Sigmoid colon (tissue), 6 donors: ENCODE measurements at regions not wholly inside any gene's neighbourhood (a gene's known extent, or its start where the extent isn't known, plus 50 kb on each side); places are given as distances from the start of the nearest gene placed in this dataset.

Experiments
- DNase-seq: peaks from one replicate; pipeline ENCODE4 v3.0.0-alpha.2; 2019
- H3K27ac ChIP-seq, 4 donors: fragments of 200-600 bp; sonication (generic); one replicate each; pipeline ENCODE4 v1.5.1; 2016 to 2019; ENCODE audit warnings: mild to moderate bottlenecking in 1 of 4
- H3K27me3 ChIP-seq, 3 donors: fragments of 200-600 bp; sonication (generic); one replicate each; pipeline ENCODE4 v1.5.1; 2019; ENCODE audit warnings: mild to moderate bottlenecking in 1 of 3
- H3K36me3 ChIP-seq, 4 donors: fragments of 200-600 bp; sonication (generic); one replicate each; pipeline ENCODE4 v1.5.1; 2016 to 2019
- H3K4me1 ChIP-seq, 4 donors: fragments of 200-600 bp; sonication (generic); one replicate each; pipeline ENCODE4 v1.5.1; 2017 to 2019
- H3K4me3 ChIP-seq, 4 donors: fragments of 200-600 bp; sonication (generic); one replicate each; pipeline ENCODE4 v1.5.1; 2017 to 2019; ENCODE audit warnings: mild to moderate bottlenecking in 2 of 4, moderate library complexity in 1 of 4
- H3K9me3 ChIP-seq, 4 donors: fragments of 200-600 bp in 3 of 4; sonication (generic) in 3 of 4; one replicate each; pipeline versions ENCODE4 v1.5.1 to v1.6.1; 2013 to 2019
- CTCF ChIP-seq, 4 experiments: fragments of 450-650 bp in 3 of 4; fragments of 200-600 bp in 1 of 4; IDR thresholded peaks; one replicate each; pipeline ENCODE4 v1.5.1; 2016 to 2019; ENCODE audit warnings: antibody characterized with exemption in 4 of 4, mild to moderate bottlenecking in 3 of 4, moderate library complexity in 2 of 4
- EP300 ChIP-seq, 4 donors: sonication (generic); formaldehyde crosslinking; IDR thresholded peaks; one replicate each; pipeline ENCODE4 v1.6.1; 2017; ENCODE audit warnings: antibody characterized with exemption in 4 of 4
- POLR2A ChIP-seq, 2 donors: fragments of 450-650 bp; IDR thresholded peaks; one replicate each; pipeline ENCODE4 v1.6.1; 2016; ENCODE audit warnings: antibody characterized with exemption in 2 of 2, mild to moderate bottlenecking in 2 of 2, moderate library complexity in 2 of 2
- POLR2AphosphoS5 ChIP-seq, 4 donors: sonication (generic); formaldehyde crosslinking; IDR thresholded peaks; one replicate each; pipeline ENCODE4 v1.6.1; 2017; ENCODE audit warnings: antibody characterized with exemption in 4 of 4
- WGBS, 2 donors: extraction: QIAGEN DNeasy Blood & Tissue Kit; methylation state at CpG; one replicate each; pipeline ENCODE4 v1.1.7; 2013; 5-methylcytosine and 5-hydroxymethylcytosine counted together
- intact Hi-C: fragments of 100-400 bp; cut with DNase I; formaldehyde crosslinking; loops from one replicate; pipeline ENCODE4 v1.15.1; 2023
- donor health status: healthy with polysubstance abuse.
- donor health status: healthy.

- Histone ChIP-seq H3K4me3 (no peak overlapping the region), H3K27ac (no peak overlapping the region), H3K9me3 (no peaks in the 10 kb centered on the region), H3K4me1 (no peaks in the 10 kb centered on the region), H3K36me3 (no peaks in the 10 kb centered on the region), H3K27me3 (no peaks in the 10 kb centered on the region)
- intact Hi-C loops = no loop called here
- 30 to 77% methylated on average over 4 of the region's 4 CpGs for WGBS, 2 donors
- no peak for DNase-seq
- TF ChIP-seq POLR2AphosphoS5 (IDR thresholded peaks at IDR 0.05) = no peak
- no peak for TF ChIP-seq POLR2A (IDR thresholded peaks at IDR 0.05)
- no peak for TF ChIP-seq EP300 (IDR thresholded peaks at IDR 0.05)
- no peak for TF ChIP-seq CTCF (IDR thresholded peaks at IDR 0.05)
Measured at GRCh38 chr4:138107023-138107422, 135.1 kb downstream of the SLC7A11 start.

GRCh38 chr4:138105331-138105730 lies 136.8 kb downstream of the SLC7A11 start:
- no peaks in the 10 kb centered on the region for H3K36me3 ChIP-seq
- no peak overlapping the region for H3K4me3 ChIP-seq
- H3K27me3 ChIP-seq = no peaks in the 10 kb centered on the region
- WGBS, 2 donors = 93 to 95% methylated on average over 4 of the region's 4 CpGs
- intact Hi-C loops = no loop called here
- no peak for DNase-seq
- H3K27ac ChIP-seq = no peak overlapping the region
- no peaks in the 10 kb centered on the region for H3K9me3 ChIP-seq
- TF ChIP-seq EP300 (IDR thresholded peaks at IDR 0.05) (no peak), CTCF (IDR thresholded peaks at IDR 0.05) (no peak), POLR2AphosphoS5 (IDR thresholded peaks at IDR 0.05) (no peak), POLR2A (IDR thresholded peaks at IDR 0.05) (no peak)
- H3K4me1 ChIP-seq = no peaks in the 10 kb centered on the region

- no peaks in the 10 kb centered on the region for H3K36me3 ChIP-seq
- no peak overlapping the region for H3K27ac ChIP-seq
- intact Hi-C loops = no loop called here
- no peak for DNase-seq
- H3K9me3 ChIP-seq = no peaks in the 10 kb centered on the region
- TF ChIP-seq EP300 (IDR thresholded peaks at IDR 0.05) = no peak
- no peak for TF ChIP-seq CTCF (IDR thresholded peaks at IDR 0.05)
- no peak for TF ChIP-seq POLR2AphosphoS5 (IDR thresholded peaks at IDR 0.05)
- TF ChIP-seq POLR2A (IDR thresholded peaks at IDR 0.05) = no peak
- 79 to 89% methylated on average over 6 of the region's 6 CpGs for WGBS, 2 donors
- H3K4me1 ChIP-seq = no peaks in the 10 kb centered on the region
- no peaks in the 10 kb centered on the region for H3K27me3 ChIP-seq
- no peak overlapping the region for H3K4me3 ChIP-seq
Measured at GRCh38 chr4:138104284-138104680, 137.9 kb downstream of the SLC7A11 start.

GRCh38 chr4:138103597-138104283 lies 138.4 kb downstream of the SLC7A11 start:
- Histone ChIP-seq H3K4me1 (no peaks in the 10 kb centered on the region), H3K9me3 (no peaks in the 10 kb centered on the region), H3K27me3 (no peaks in the 10 kb centered on the region), H3K36me3 (no peaks in the 10 kb centered on the region), H3K27ac (no peak overlapping the region), H3K4me3 (no peak overlapping the region)
- TF ChIP-seq EP300 (IDR thresholded peaks at IDR 0.05) (no peak), POLR2A (IDR thresholded peaks at IDR 0.05) (no peak), POLR2AphosphoS5 (IDR thresholded peaks at IDR 0.05) (no peak), CTCF (IDR thresholded peaks at IDR 0.05) (no peak)
- WGBS, 2 donors = 49 to 73% methylated on average over 5 of the region's 5 CpGs
- intact Hi-C loops = no loop called here
- DNase-seq = no peak

GRCh38 chr4:138099385-138099784 lies 142.8 kb downstream of the SLC7A11 start:
- WGBS, 2 donors = 64 to 65% methylated on average over 3 of the region's 3 CpGs
- no peaks in the 10 kb centered on the region for H3K9me3 ChIP-seq
- intact Hi-C loops = no loop called here
- H3K36me3 ChIP-seq = no peaks in the 10 kb centered on the region
- no peak overlapping the region for H3K27ac ChIP-seq
- no peak overlapping the region for H3K4me3 ChIP-seq
- no peaks in the 10 kb centered on the region for H3K4me1 ChIP-seq
- no peaks in the 10 kb centered on the region for H3K27me3 ChIP-seq
- DNase-seq = no peak
- TF ChIP-seq POLR2A (IDR thresholded peaks at IDR 0.05) = no peak
- no peak for TF ChIP-seq EP300 (IDR thresholded peaks at IDR 0.05)
- no peak for TF ChIP-seq POLR2AphosphoS5 (IDR thresholded peaks at IDR 0.05)
- no peak for TF ChIP-seq CTCF (IDR thresholded peaks at IDR 0.05)
